Keratinocyte (primary cell): ENCODE measurements at regions not wholly inside any gene's neighbourhood (a gene's known extent, or its start where the extent isn't known, plus 50 kb on each side); places are given as distances from the start of the nearest gene placed in this dataset.

Source experiments
- DNase-seq: peaks from one replicate; pipeline ENCODE4 v3.0.0-alpha.2; 2011; ENCODE audit warnings: low read depth, missing footprints, low spot score
- FAIRE-seq: peaks from 2 replicates; lab custom pipeline; 2011; peaks lifted over from hg19 to GRCh38; lab: Jason Lieb, UNC
- H2AFZ ChIP-seq: 2 replicates; pipeline ENCODE4 v1.6.0; 2012; ENCODE audit warnings: low read length, control low read depth, inconsistent platforms; ENCODE audit not compliant: control insufficient read depth
- H3K27ac ChIP-seq: 2 replicates; pipeline ENCODE4 v1.5.1; 2011; ENCODE audit warnings: low read length; ENCODE audit not compliant: control insufficient read depth, insufficient read depth
- H3K27me3 ChIP-seq: 3 replicates; pipeline ENCODE4 v1.6.0; 2011; ENCODE audit warnings: low read length; ENCODE audit not compliant: control insufficient read depth, insufficient read depth; ENCODE audit errors: extremely low read depth
- H3K36me3 ChIP-seq, 2 experiments: 2 replicates in 1 of 2; 3 replicates in 1 of 2; pipeline ENCODE4 v1.5.1; 2011; ENCODE audit warnings: low read length in 2 of 2, mild to moderate bottlenecking in 1 of 2; ENCODE audit not compliant: control insufficient read depth in 2 of 2, insufficient read depth in 2 of 2; ENCODE audit errors: extremely low read depth in 1 of 2
- H3K4me1 ChIP-seq: 3 replicates; pipeline ENCODE4 v1.5.1; 2011; ENCODE audit warnings: low read length; ENCODE audit not compliant: control insufficient read depth, insufficient read depth; ENCODE audit errors: extremely low read depth
- H3K4me2 ChIP-seq: 3 replicates; pipeline ENCODE4 v1.6.0; 2011; ENCODE audit warnings: low read depth, low read length; ENCODE audit not compliant: control insufficient read depth, insufficient read depth; ENCODE audit errors: extremely low read depth
- H3K4me3 ChIP-seq, 3 experiments: fragments of 200-600 bp in 1 of 3; sonication (generic) in 1 of 3; 2 replicates in 2 of 3; 3 replicates in 1 of 3; pipeline ENCODE4 v1.5.1; 2011 to 2016; ENCODE audit warnings: low read length in 3 of 3, mild to moderate bottlenecking in 3 of 3, control low read depth in 2 of 3, inconsistent platforms in 1 of 3, low read depth in 1 of 3, mixed read lengths in 1 of 3, mixed run types in 1 of 3, moderate library complexity in 1 of 3; ENCODE audit not compliant: control insufficient read depth in 2 of 3, insufficient read depth in 2 of 3; ENCODE audit errors: extremely low read depth in 1 of 3
- H3K79me2 ChIP-seq: 2 replicates; pipeline ENCODE4 v1.6.0; 2012; ENCODE audit warnings: low read length; ENCODE audit not compliant: control insufficient read depth, insufficient read depth
- H3K9ac ChIP-seq: 3 replicates; pipeline ENCODE4 v1.6.0; 2011; ENCODE audit warnings: low read length; ENCODE audit not compliant: control insufficient read depth, insufficient read depth; ENCODE audit errors: extremely low read depth
- H3K9me1 ChIP-seq: 3 replicates; pipeline ENCODE4 v1.6.0; 2011; ENCODE audit warnings: low read length; ENCODE audit not compliant: control insufficient read depth, insufficient read depth; ENCODE audit errors: extremely low read depth
- H3K9me3 ChIP-seq: 2 replicates; pipeline ENCODE4 v1.5.1; 2012; ENCODE audit warnings: low read depth, low read length; ENCODE audit not compliant: control insufficient read depth
- H4K20me1 ChIP-seq: 3 replicates; pipeline ENCODE4 v1.6.0; 2011; ENCODE audit warnings: low read length; ENCODE audit not compliant: control insufficient read depth, insufficient read depth; ENCODE audit errors: extremely low read depth
- EZH2 ChIP-seq: IDR thresholded peaks from one replicate; pipeline ENCODE4 v1.6.1; 2012; ENCODE audit warnings: inconsistent platforms, mild to moderate bottlenecking, low read length, moderate library complexity
- dilution Hi-C: fragments of 300-500 bp; cut with MboI; formaldehyde crosslinking; loops from one replicate; pipeline ENCODE4 v1.7.0; 2020; ENCODE audit warnings: low sequenced_read_pairs; ENCODE audit not compliant: extremely low pct_ligation_motif_present
- TF ChIP-seq, protein P1 (sequence below), 3 experiments: IDR thresholded peaks in 1 of 3; conservative IDR thresholded peaks in 1 of 3; optimal IDR thresholded peaks in 1 of 3; 2 replicates in 2 of 3; 3 replicates in 1 of 3; pipeline versions ENCODE3 to v1.5.1; 2011; ENCODE audit warnings: low read length in 3 of 3, mild to moderate bottlenecking in 3 of 3, moderate library complexity in 2 of 3, control low read depth in 1 of 3, inconsistent platforms in 1 of 3; ENCODE audit not compliant: insufficient read depth in 2 of 3; ENCODE audit errors: extremely low read depth in 1 of 3

- H3K36me3 ChIP-seq: no peaks in the 10 kb centered on the region
- no peak overlapping the region for H3K9ac ChIP-seq
- FAIRE-seq (no peak), DNase-seq (no peak)
- H2AFZ ChIP-seq: no peak overlapping the region
- H3K79me2 ChIP-seq: no peaks in the 10 kb centered on the region
- H3K4me3 ChIP-seq: no peak overlapping the region
- no peaks in the 10 kb centered on the region for H3K9me3 ChIP-seq
- no peak for TF ChIP-seq EZH2
- TF ChIP-seq, protein P1, sequence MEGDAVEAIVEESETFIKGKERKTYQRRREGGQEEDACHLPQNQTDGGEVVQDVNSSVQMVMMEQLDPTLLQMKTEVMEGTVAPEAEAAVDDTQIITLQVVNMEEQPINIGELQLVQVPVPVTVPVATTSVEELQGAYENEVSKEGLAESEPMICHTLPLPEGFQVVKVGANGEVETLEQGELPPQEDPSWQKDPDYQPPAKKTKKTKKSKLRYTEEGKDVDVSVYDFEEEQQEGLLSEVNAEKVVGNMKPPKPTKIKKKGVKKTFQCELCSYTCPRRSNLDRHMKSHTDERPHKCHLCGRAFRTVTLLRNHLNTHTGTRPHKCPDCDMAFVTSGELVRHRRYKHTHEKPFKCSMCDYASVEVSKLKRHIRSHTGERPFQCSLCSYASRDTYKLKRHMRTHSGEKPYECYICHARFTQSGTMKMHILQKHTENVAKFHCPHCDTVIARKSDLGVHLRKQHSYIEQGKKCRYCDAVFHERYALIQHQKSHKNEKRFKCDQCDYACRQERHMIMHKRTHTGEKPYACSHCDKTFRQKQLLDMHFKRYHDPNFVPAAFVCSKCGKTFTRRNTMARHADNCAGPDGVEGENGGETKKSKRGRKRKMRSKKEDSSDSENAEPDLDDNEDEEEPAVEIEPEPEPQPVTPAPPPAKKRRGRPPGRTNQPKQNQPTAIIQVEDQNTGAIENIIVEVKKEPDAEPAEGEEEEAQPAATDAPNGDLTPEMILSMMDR (optimal IDR thresholded peaks at IDR 0.05 in 1 of 3, IDR thresholded peaks at IDR 0.05 in 1 of 3, conservative IDR thresholded peaks at IDR 0.05 in 1 of 3; ENCODE audit: extremely low read depth in 1 of 3, insufficient read depth in 2 of 3, low read length in 3 of 3): peak in 2 of 3 experiments; percentile 14 to 31
- no peaks in the 10 kb centered on the region for H3K27me3 ChIP-seq
- no peaks in the 10 kb centered on the region for H4K20me1 ChIP-seq
- H3K4me2 ChIP-seq: no peak overlapping the region
- no peaks in the 10 kb centered on the region for H3K4me1 ChIP-seq
- no peak overlapping the region for H3K27ac ChIP-seq
- dilution Hi-C loops: no loop called here
- H3K9me1 ChIP-seq: no peaks in the 10 kb centered on the region
These were observed 91.7 kb upstream of the SEL1L start for GRCh38 chr14:81625343-81625742.

DNA sequence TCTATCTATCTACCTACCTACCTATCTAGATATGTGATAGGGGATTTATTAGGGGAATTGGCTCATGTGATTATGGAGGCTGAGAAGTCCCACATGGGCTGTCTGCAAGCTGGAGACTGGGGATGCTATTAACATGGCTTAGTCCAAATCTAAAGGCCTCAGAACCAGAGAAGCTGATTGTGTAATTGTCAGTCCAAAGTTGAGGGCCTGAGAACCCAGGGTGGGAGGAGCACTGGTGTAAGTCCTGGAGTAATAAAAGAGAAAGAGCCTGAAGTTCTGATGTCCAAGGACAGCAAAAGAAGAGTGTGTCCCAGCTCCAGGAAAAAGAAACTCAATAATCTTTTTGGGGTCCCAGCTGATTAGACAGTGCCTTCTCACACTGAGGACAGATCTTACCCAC, 98.5 kb upstream of the SEL1L start:
- Histone ChIP-seq H2AFZ (no peak overlapping the region), H3K9ac (no peak overlapping the region), H3K36me3 (no peaks in the 10 kb centered on the region), H3K27me3 (no peaks in the 10 kb centered on the region), H4K20me1 (no peaks in the 10 kb centered on the region), H3K4me3 (no peak overlapping the region), H3K27ac (no peak overlapping the region), H3K79me2 (no peaks in the 10 kb centered on the region), H3K9me3 (no peaks in the 10 kb centered on the region), H3K4me2 (no peak overlapping the region), H3K4me1 (no peaks in the 10 kb centered on the region), H3K9me1 (no peaks in the 10 kb centered on the region)
- FAIRE-seq: no peak
- dilution Hi-C loops: no loop called here
- TF ChIP-seq EZH2: no peak
- TF ChIP-seq, protein P1 (optimal IDR thresholded peaks at IDR 0.05 in 1 of 3, IDR thresholded peaks at IDR 0.05 in 1 of 3, conservative IDR thresholded peaks at IDR 0.05 in 1 of 3; ENCODE audit: extremely low read depth in 1 of 3, insufficient read depth in 2 of 3, low read length in 3 of 3): no peak
- no peak for DNase-seq
